IMR-90 (cell line): ENCODE measurements at regions not wholly inside any gene's neighbourhood (a gene's known extent, or its start where the extent isn't known, plus 50 kb on each side); places are given as distances from the start of the nearest gene placed in this dataset.

ENCODE experiments used
- BHLHE40 ChIP-seq: fragments of 150-350 bp; IDR thresholded peaks from 2 replicates; pipeline ENCODE4 v1.6.1; 2016; ENCODE audit warnings: mild to moderate bottlenecking, low read depth, low read length
- CEBPB ChIP-seq: IDR thresholded peaks from 2 replicates; pipeline ENCODE4 v1.6.1; 2012; ENCODE audit warnings: low read depth, low read length, improper control_type of control experiment
- MAFK ChIP-seq: IDR thresholded peaks from 2 replicates; pipeline ENCODE4 v1.6.1; 2012; ENCODE audit warnings: low read depth, low read length, improper control_type of control experiment
- MAZ ChIP-seq: IDR thresholded peaks from 2 replicates; pipeline ENCODE4 v1.6.1; 2012; ENCODE audit warnings: low read depth, mild to moderate bottlenecking, low read length, improper control_type of control experiment, moderate library complexity, borderline replicate concordance
- MXI1 ChIP-seq: IDR thresholded peaks from 2 replicates; pipeline ENCODE4 v1.6.1; 2012; ENCODE audit warnings: low read depth, mild to moderate bottlenecking, low read length, moderate library complexity, borderline replicate concordance
- NFE2L2 ChIP-seq: fragments of 150-350 bp; IDR thresholded peaks from 2 replicates; pipeline ENCODE4 v1.6.1; 2016; ENCODE audit warnings: low read depth, mild to moderate bottlenecking, low read length
- POLR2A ChIP-seq: IDR thresholded peaks from 2 replicates; pipeline ENCODE4 v1.6.1; 2012; ENCODE audit warnings: mild to moderate bottlenecking, low read depth, low read length
- RAD21 ChIP-seq: IDR thresholded peaks from 2 replicates; pipeline ENCODE4 v1.6.1; 2012; ENCODE audit warnings: low read length, improper control_type of control experiment
- RCOR1 ChIP-seq: IDR thresholded peaks from 2 replicates; pipeline ENCODE4 v1.6.1; 2012; ENCODE audit warnings: mild to moderate bottlenecking, low read length, improper control_type of control experiment; ENCODE audit not compliant: insufficient replicate concordance
- RFX5 ChIP-seq: IDR thresholded peaks from 2 replicates; pipeline ENCODE4 v1.8.0; 2012; ENCODE audit warnings: low read depth, mild to moderate bottlenecking, low read length, moderate library complexity
- SMC3 ChIP-seq: fragments of 150-350 bp; IDR thresholded peaks from 2 replicates; pipeline ENCODE4 v1.6.1; 2016; ENCODE audit warnings: low read depth, mild to moderate bottlenecking, antibody characterized with exemption, low read length, moderate library complexity
- TF ChIP-seq, protein P1 (sequence below): conservative IDR thresholded peaks from 2 replicates; pipeline ENCODE4 v1.5.1; 2012; ENCODE audit warnings: mild to moderate bottlenecking, low read depth, low read length, improper control_type of control experiment
- TF ChIP-seq, protein P2 (sequence below): fragments of 150-350 bp; IDR thresholded peaks from 2 replicates; pipeline ENCODE4 v1.6.1; 2017; ENCODE audit warnings: mild to moderate bottlenecking, antibody characterized with exemption, low read length, low read depth
- TF ChIP-seq, protein P3 (sequence below): fragments of 150-350 bp; IDR thresholded peaks from 2 replicates; pipeline ENCODE4 v1.6.1; 2016; ENCODE audit warnings: low read depth, mild to moderate bottlenecking, low read length, moderate library complexity, borderline replicate concordance

DNA sequence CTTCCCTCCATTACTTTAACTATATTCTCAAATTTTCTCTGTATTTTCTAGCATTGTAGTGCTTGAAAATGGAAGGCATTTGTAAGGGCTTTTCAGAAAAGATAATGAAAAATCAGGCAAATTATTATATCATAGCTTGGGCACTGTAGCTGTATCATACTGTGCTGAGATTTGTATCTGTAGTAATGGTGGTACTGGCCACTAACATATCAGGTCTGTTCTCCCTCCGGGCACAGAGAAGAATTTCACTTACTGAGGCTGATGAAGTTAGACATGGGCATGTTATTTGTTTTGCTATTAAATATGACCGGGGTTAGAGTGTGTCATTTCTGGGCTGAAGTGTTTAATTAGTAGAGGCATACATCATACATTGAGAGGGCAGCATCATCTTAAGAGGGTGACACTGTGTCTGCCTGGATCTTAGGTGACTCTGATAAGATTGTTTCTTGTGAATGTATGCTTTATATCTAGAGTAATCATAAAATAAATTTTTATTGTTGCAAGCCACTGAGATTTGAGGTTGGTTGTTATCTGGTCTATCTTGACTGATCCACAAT, 1395.9 kb downstream of the EPHA7 start:
- TF ChIP-seq, protein P1, sequence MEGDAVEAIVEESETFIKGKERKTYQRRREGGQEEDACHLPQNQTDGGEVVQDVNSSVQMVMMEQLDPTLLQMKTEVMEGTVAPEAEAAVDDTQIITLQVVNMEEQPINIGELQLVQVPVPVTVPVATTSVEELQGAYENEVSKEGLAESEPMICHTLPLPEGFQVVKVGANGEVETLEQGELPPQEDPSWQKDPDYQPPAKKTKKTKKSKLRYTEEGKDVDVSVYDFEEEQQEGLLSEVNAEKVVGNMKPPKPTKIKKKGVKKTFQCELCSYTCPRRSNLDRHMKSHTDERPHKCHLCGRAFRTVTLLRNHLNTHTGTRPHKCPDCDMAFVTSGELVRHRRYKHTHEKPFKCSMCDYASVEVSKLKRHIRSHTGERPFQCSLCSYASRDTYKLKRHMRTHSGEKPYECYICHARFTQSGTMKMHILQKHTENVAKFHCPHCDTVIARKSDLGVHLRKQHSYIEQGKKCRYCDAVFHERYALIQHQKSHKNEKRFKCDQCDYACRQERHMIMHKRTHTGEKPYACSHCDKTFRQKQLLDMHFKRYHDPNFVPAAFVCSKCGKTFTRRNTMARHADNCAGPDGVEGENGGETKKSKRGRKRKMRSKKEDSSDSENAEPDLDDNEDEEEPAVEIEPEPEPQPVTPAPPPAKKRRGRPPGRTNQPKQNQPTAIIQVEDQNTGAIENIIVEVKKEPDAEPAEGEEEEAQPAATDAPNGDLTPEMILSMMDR = no peak
- no peak for TF ChIP-seq RAD21
- no peak for TF ChIP-seq POLR2A
- TF ChIP-seq, protein P2, sequence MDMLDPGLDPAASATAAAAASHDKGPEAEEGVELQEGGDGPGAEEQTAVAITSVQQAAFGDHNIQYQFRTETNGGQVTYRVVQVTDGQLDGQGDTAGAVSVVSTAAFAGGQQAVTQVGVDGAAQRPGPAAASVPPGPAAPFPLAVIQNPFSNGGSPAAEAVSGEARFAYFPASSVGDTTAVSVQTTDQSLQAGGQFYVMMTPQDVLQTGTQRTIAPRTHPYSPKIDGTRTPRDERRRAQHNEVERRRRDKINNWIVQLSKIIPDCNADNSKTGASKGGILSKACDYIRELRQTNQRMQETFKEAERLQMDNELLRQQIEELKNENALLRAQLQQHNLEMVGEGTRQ = no peak
- no peak for TF ChIP-seq BHLHE40
- TF ChIP-seq SMC3 = no peak
- TF ChIP-seq RFX5 = no peak
- no peak for TF ChIP-seq RCOR1
- TF ChIP-seq MAFK = no peak
- TF ChIP-seq, protein P3, sequence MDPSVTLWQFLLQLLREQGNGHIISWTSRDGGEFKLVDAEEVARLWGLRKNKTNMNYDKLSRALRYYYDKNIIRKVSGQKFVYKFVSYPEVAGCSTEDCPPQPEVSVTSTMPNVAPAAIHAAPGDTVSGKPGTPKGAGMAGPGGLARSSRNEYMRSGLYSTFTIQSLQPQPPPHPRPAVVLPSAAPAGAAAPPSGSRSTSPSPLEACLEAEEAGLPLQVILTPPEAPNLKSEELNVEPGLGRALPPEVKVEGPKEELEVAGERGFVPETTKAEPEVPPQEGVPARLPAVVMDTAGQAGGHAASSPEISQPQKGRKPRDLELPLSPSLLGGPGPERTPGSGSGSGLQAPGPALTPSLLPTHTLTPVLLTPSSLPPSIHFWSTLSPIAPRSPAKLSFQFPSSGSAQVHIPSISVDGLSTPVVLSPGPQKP = no peak
- no peak for TF ChIP-seq MXI1
- TF ChIP-seq CEBPB = no peak
- no peak for TF ChIP-seq NFE2L2
- no peak for TF ChIP-seq MAZ
